ENCODE measurements at regions not wholly inside any gene's neighbourhood (a gene's known extent, or its start where the extent isn't known, plus 50 kb on each side); places are given as distances from the start of the nearest gene placed in this dataset.

GRCh38 chr2:242011516-242011915 is 142.0 kb downstream of the RTP5 start:
- H3K36me3 ChIP-seq = no peaks in the 10 kb centered on the region
- peaks cover 6% of the 10 kb centered on the region for H3K27me3 ChIP-seq
- ATAC-seq (no peak), DNase-seq (no peak)
- H3K4me3 ChIP-seq = no peak overlapping the region
- H3K9me3 ChIP-seq = no peaks in the 10 kb centered on the region
- H3K4me1 ChIP-seq = no peaks in the 10 kb centered on the region
- no peak for TF ChIP-seq CTCF (IDR thresholded peaks at IDR 0.05)
- intact Hi-C loops (cut with DNase I) = no loop called here
- H3K27ac ChIP-seq = no peak overlapping the region

GRCh38 chr2:242011991-242012764 is 142.6 kb downstream of the RTP5 start:
- H3K27me3 ChIP-seq = peaks cover 6% of the 10 kb centered on the region
- H3K9me3 ChIP-seq = no peaks in the 10 kb centered on the region
- ATAC-seq (peak; percentile 59), DNase-seq (no peak)
- H3K4me1 ChIP-seq = no peaks in the 10 kb centered on the region
- H3K27ac ChIP-seq = no peak overlapping the region
- H3K4me3 ChIP-seq = no peak overlapping the region
- H3K36me3 ChIP-seq = no peaks in the 10 kb centered on the region
- no peak for TF ChIP-seq CTCF (IDR thresholded peaks at IDR 0.05)
- intact Hi-C loops (cut with DNase I) = no loop called here

- no peak overlapping the region for H3K4me3 ChIP-seq
- ATAC-seq (peak; percentile 34), DNase-seq (no peak)
- no peak for TF ChIP-seq CTCF (IDR thresholded peaks at IDR 0.05)
- no peaks in the 10 kb centered on the region for H3K36me3 ChIP-seq
- no peaks in the 10 kb centered on the region for H3K4me1 ChIP-seq
- intact Hi-C loops (cut with DNase I) = no loop called here
- H3K27ac ChIP-seq = no peak overlapping the region
- no peaks in the 10 kb centered on the region for H3K9me3 ChIP-seq
- H3K27me3 ChIP-seq = peaks cover 6% of the 10 kb centered on the region
Measured at GRCh38 chr2:242012956-242013764, 143.6 kb downstream of the RTP5 start.

GRCh38 chr2:242013771-242014170 is 144.2 kb downstream of the RTP5 start:
- no peak for DNase-seq
- no peak for ATAC-seq
- H3K27me3 ChIP-seq = peaks cover 6% of the 10 kb centered on the region
- H3K9me3 ChIP-seq = no peaks in the 10 kb centered on the region
- no peak overlapping the region for H3K4me3 ChIP-seq
- intact Hi-C loops (cut with DNase I) = no loop called here
- H3K4me1 ChIP-seq = no peaks in the 10 kb centered on the region
- no peak overlapping the region for H3K27ac ChIP-seq
- no peak for TF ChIP-seq CTCF (IDR thresholded peaks at IDR 0.05)
- H3K36me3 ChIP-seq = no peaks in the 10 kb centered on the region

- DNase-seq (peak; percentile 49), ATAC-seq (peak; percentile 20)
- Histone ChIP-seq H3K36me3 (no peaks in the 10 kb centered on the region), H3K27ac (no peak overlapping the region), H3K4me3 (no peak overlapping the region), H3K4me1 (no peaks in the 10 kb centered on the region), H3K27me3 (peaks cover 6% of the 10 kb centered on the region), H3K9me3 (no peaks in the 10 kb centered on the region)
- intact Hi-C loops (cut with DNase I) = no loop called here
- no peak for TF ChIP-seq CTCF (IDR thresholded peaks at IDR 0.05)
Measured at GRCh38 chr2:242015108-242016065, 145.9 kb downstream of the RTP5 start.
